Neuronal stem cell (in vitro differentiated cells): ENCODE measurements at regions not wholly inside any gene's neighbourhood (a gene's known extent, or its start where the extent isn't known, plus 50 kb on each side); places are given as distances from the start of the nearest gene placed in this dataset.
A peak's percentile ranks its signal among the peaks of the same experiment; 100 is the strongest.

Source experiments
- DNase-seq: peaks from one replicate; pipeline ENCODE4 v3.0.0-alpha.2; 2013; ENCODE audit warnings: low spot score
- H2AFZ ChIP-seq: one replicate; pipeline ENCODE4 v1.6.1; 2013; ENCODE audit warnings: mild to moderate bottlenecking, low read length, inconsistent platforms
- H2AK5ac ChIP-seq: 2 replicates; pipeline ENCODE4 v1.6.1; 2013; ENCODE audit warnings: low read depth, mild to moderate bottlenecking, inconsistent platforms, low read length, moderate library complexity, mixed read lengths
- H2BK120ac ChIP-seq: 2 replicates; pipeline ENCODE4 v1.6.1; 2013; ENCODE audit warnings: low read depth, mild to moderate bottlenecking, inconsistent platforms, low read length, moderate library complexity, mixed read lengths
- H2BK12ac ChIP-seq: one replicate; pipeline ENCODE4 v1.6.1; 2013; ENCODE audit warnings: low read length, inconsistent platforms
- H2BK15ac ChIP-seq: 2 replicates; pipeline ENCODE4 v1.6.1; 2013; ENCODE audit warnings: mild to moderate bottlenecking, low read length, inconsistent platforms, mixed read lengths
- H2BK5ac ChIP-seq: one replicate; pipeline ENCODE4 v1.6.1; 2013; ENCODE audit warnings: inconsistent platforms, mild to moderate bottlenecking, low read length, moderate library complexity
- H3K14ac ChIP-seq: one replicate; pipeline ENCODE4 v1.6.1; 2013; ENCODE audit warnings: low read length, inconsistent platforms
- H3K18ac ChIP-seq: 2 replicates; pipeline ENCODE4 v1.6.1; 2013; ENCODE audit warnings: low read length, inconsistent platforms
- H3K23ac ChIP-seq: 2 replicates; pipeline ENCODE4 v1.6.1; 2013; ENCODE audit warnings: low read depth, mild to moderate bottlenecking, mixed read lengths, low read length, inconsistent platforms; ENCODE audit not compliant: poor library complexity
- H3K27ac ChIP-seq: replicated peaks from 3 replicates; pipeline ENCODE4 v1.5.1; 2013; ENCODE audit warnings: low read length, inconsistent platforms
- H3K27me3 ChIP-seq, 3 experiments: 2 replicates each; pipeline ENCODE4 v1.6.1; 2013; ENCODE audit warnings: low read length in 3 of 3, mild to moderate bottlenecking in 2 of 3, inconsistent platforms in 1 of 3, low read depth in 1 of 3, mixed read lengths in 1 of 3, moderate library complexity in 1 of 3; ENCODE audit not compliant: control insufficient read depth in 3 of 3, insufficient read depth in 3 of 3
- H3K36me3 ChIP-seq, 2 donors: replicated peaks in 1 of 2; 2 replicates each; pipeline ENCODE4 v1.6.1; 2013; ENCODE audit warnings: low read length in 2 of 2; ENCODE audit not compliant: control insufficient read depth in 2 of 2, insufficient read depth in 2 of 2
- H3K4ac ChIP-seq: 2 replicates; pipeline ENCODE4 v1.6.1; 2013; ENCODE audit warnings: inconsistent platforms, mild to moderate bottlenecking, low read length, moderate library complexity
- H3K4me1 ChIP-seq, 2 donors: 1 replicate in 1 of 2; 2 replicates in 1 of 2; pipeline ENCODE4 v1.6.1; 2013; ENCODE audit warnings: low read length in 2 of 2, low read depth in 1 of 2; ENCODE audit not compliant: control insufficient read depth in 2 of 2, insufficient read depth in 1 of 2
- H3K4me2 ChIP-seq: one replicate; pipeline ENCODE4 v1.6.1; 2013; ENCODE audit warnings: mild to moderate bottlenecking, low read length, inconsistent platforms; ENCODE audit not compliant: insufficient read depth, poor library complexity, severe bottlenecking
- H3K4me3 ChIP-seq, 2 donors: 2 replicates each; pipeline ENCODE4 v1.5.1; 2013; ENCODE audit warnings: low read length in 2 of 2, mild to moderate bottlenecking in 2 of 2, inconsistent platforms in 1 of 2, moderate library complexity in 1 of 2
- H3K79me1 ChIP-seq: one replicate; pipeline ENCODE4 v1.6.1; 2013; ENCODE audit warnings: low read depth, mild to moderate bottlenecking, inconsistent platforms, low read length, moderate library complexity
- H3K9ac ChIP-seq: one replicate; pipeline ENCODE4 v1.6.1; 2013; ENCODE audit warnings: mild to moderate bottlenecking, low read depth, low read length, inconsistent platforms; ENCODE audit not compliant: poor library complexity
- H3K9me3 ChIP-seq, 2 donors: replicated peaks in 1 of 2; 2 replicates each; pipeline versions ENCODE3 to v1.6.1; 2013; ENCODE audit warnings: low read length in 2 of 2, mild to moderate bottlenecking in 2 of 2, inconsistent platforms in 1 of 2, low read depth in 1 of 2, mixed read lengths in 1 of 2, moderate library complexity in 1 of 2; ENCODE audit not compliant: control insufficient read depth in 2 of 2, insufficient read depth in 1 of 2
- H4K8ac ChIP-seq: one replicate; pipeline ENCODE4 v1.6.1; 2013; ENCODE audit warnings: low read depth, mild to moderate bottlenecking, inconsistent platforms, low read length, moderate library complexity
- H4K91ac ChIP-seq: one replicate; pipeline ENCODE4 v1.6.1; 2013; ENCODE audit warnings: low read length, low read depth, mild to moderate bottlenecking, inconsistent platforms; ENCODE audit not compliant: poor library complexity
- WGBS, 2 donors: extraction: QIAGEN DNeasy Blood & Tissue Kit; methylation state at CpG; one replicate each; pipeline ENCODE4 v1.1.7; 2013; ENCODE audit warnings: missing lambda C conversion rate in 2 of 2, mixed read lengths in 1 of 2; ENCODE audit not compliant: insufficient read length in 2 of 2, insufficient replicate concordance in 1 of 2; ENCODE audit errors: extremely low coverage in 2 of 2; 5-methylcytosine and 5-hydroxymethylcytosine counted together

DNA sequence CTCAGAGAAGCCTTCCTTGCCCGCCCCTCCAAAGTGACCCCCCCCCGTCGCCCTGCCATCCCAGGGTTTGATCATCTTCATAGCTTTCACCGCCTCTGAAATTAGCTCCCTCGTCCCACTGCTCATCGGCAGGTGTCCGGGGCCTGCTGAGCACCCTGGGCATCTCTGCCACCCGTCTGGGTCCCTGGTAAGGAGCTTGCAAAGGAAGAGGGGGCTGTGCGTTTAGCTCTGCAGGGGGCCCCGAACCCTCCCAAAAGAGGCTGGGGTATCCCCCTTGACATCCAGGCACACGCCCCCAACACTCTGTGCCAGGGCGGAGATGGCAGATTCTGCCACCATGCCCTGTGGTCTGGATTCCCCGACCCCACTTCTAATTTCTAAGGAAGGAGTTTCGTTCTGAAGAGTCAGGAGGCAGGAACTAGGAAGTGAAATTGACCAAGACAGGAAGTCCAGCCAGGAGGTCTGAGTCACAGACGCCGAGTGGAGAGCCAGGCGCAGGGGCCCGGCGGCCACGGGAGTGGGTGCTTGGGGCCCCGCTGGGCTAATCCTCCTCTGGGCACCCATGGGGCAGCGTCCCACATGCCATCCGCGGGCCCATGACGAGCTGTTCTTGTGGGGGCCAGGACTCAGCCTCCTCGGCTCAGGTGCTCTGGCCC is 95.7 kb downstream of the RFLNA start:
- Histone ChIP-seq H2BK5ac (peak overlapping the region; percentile 39), H3K79me1 (peaks cover 18% of the 10 kb centered on the region), H3K36me3 (peaks cover 7 to 23% of the 10 kb centered on the region in 2 donors), H3K18ac (no peak overlapping the region), H4K91ac (no peak overlapping the region), H3K27me3 (peaks cover 0 to 15% (median 0%) of the 10 kb centered on the region in 3 experiments), H3K27ac (no peak overlapping the region), H3K23ac (no peak overlapping the region), H2BK12ac (no peak overlapping the region), H3K4ac (no peak overlapping the region), H3K9ac (no peak overlapping the region), H4K8ac (no peak overlapping the region), H3K4me1 (peaks cover 26 to 30% of the 10 kb centered on the region in 2 donors), H3K4me3 (no peak overlapping the region), H3K9me3 (no peaks in the 10 kb centered on the region), H2AK5ac (peak overlapping the region; percentile 52), H3K4me2 (no peak overlapping the region), H3K14ac (no peak overlapping the region), H2BK15ac (no peak overlapping the region), H2AFZ (no peak overlapping the region), H2BK120ac (no peak overlapping the region)
- no CpG with 5 or more reads among the region's 26 CpGs for WGBS, 2 donors
- no peak for DNase-seq

DNA sequence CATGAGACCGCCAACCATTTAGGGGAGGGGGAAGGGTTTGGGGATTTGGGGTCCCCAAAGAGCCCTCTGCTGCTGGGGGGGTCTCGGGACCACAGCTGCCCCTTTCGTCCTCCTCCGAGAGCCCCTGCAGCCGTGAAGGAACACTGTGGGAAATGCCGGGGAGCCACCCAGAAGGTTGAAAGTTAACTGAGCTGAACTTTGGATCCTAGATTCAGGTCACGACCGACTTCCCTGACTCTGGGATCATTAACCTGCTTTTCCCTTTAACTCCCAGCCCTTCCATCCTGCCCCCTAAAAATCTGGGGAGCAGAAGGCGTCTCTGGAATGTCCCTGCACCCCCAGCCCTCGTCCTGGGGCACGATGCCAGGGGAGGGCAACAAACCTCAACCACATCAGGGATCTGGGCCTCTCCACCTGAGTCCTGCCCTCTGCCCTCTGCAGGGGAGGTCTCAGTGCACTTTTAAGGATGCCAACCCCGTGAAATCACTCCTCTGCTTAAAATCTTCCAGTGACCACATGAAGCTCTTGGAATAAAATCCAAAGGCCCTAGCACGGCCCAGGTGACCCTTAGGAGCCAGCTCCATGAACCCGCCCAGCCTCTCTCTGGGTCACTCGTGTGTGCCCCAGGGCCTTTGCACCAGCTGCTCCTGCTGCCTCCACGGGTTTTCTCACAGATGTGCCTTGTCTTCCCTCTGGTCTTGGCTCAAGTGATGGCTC is 95.0 kb downstream of the RFLNA start:
- Histone ChIP-seq H2BK15ac (no peak overlapping the region), H3K79me1 (peaks cover 23% of the 10 kb centered on the region), H2AK5ac (peak overlapping the region; percentile 49), H3K9me3 (no peaks in the 10 kb centered on the region), H4K8ac (no peak overlapping the region), H3K4me3 (no peak overlapping the region), H2AFZ (no peak overlapping the region), H4K91ac (no peak overlapping the region), H3K27ac (no peak overlapping the region), H3K36me3 (peaks cover 9 to 21% of the 10 kb centered on the region in 2 donors), H3K4ac (no peak overlapping the region), H2BK5ac (peak overlapping the region; percentile 39), H3K27me3 (peaks cover 0 to 15% (median 0%) of the 10 kb centered on the region in 3 experiments), H3K23ac (no peak overlapping the region), H3K14ac (no peak overlapping the region), H2BK12ac (no peak overlapping the region), H3K4me1 (peaks cover 26 to 31% of the 10 kb centered on the region in 2 donors), H3K9ac (no peak overlapping the region), H3K4me2 (peak overlapping the region; percentile 96), H3K18ac (peak overlapping the region; percentile 41), H2BK120ac (no peak overlapping the region)
- DNase-seq, result no peak
- no CpG with 5 or more reads among the region's 16 CpGs for WGBS, 2 donors

DNA sequence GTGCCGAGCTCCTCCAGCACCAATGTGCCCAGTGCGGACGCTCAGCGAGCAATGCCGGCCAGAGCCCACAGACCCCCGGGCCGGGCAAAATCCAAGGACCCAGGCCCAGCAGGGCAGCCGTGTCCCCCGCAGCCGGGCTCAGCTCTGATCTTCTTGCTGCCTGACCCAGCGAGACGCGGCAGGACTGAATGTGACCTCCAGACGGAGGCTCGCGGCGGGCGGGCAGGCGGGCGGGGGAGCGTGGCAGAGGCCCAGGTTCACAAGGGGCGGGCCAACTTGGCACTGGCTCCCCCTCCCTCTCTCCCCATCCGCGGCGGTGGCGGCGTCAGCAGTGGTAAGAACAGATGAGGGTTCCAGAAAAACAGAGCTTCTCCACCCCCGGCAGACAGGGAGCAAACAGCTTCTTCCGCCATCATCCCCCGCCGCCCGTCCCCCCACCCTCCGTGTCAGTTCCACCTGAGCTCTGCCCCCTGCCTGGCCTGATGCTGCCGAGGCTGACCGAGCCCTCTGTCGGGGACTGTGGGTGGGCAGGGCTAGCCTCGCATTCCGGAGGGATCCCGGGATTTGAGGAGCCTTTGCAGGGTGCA is 94.3 kb downstream of the RFLNA start:
- DNase-seq, result peak; percentile 40
- no peak overlapping the region for H3K27ac ChIP-seq
- peaks cover 26 to 31% of the 10 kb centered on the region in 2 donors for H3K4me1 ChIP-seq

More for the DNA sequence above, 94.3 kb downstream of the RFLNA start:
- peak overlapping the region; percentile 96 for H3K4me2 ChIP-seq
- peak overlapping the region; percentile 3 to 76 for H3K4me3 ChIP-seq
- peak overlapping the region; percentile 97 for H3K18ac ChIP-seq
- H2BK15ac ChIP-seq, result peak overlapping the region; percentile 49
- H2BK120ac ChIP-seq, result no peak overlapping the region
- H2AK5ac ChIP-seq, result peak overlapping the region; percentile 88
- no peak overlapping the region for H3K4ac ChIP-seq
- peaks cover 6 to 20% of the 10 kb centered on the region in 2 donors for H3K36me3 ChIP-seq
- peak overlapping the region; percentile 57 for H2AFZ ChIP-seq
- H2BK12ac ChIP-seq, result peak overlapping the region; percentile 22
- H4K91ac ChIP-seq, result no peak overlapping the region
- peak overlapping the region; percentile 21 for H3K14ac ChIP-seq
- no peak overlapping the region for H3K23ac ChIP-seq
- peaks cover 23% of the 10 kb centered on the region for H3K79me1 ChIP-seq
- no peaks in the 10 kb centered on the region for H3K9me3 ChIP-seq
- peaks cover 0 to 15% (median 0%) of the 10 kb centered on the region in 3 experiments for H3K27me3 ChIP-seq
- H4K8ac ChIP-seq, result no peak overlapping the region
- H2BK5ac ChIP-seq, result peak overlapping the region; percentile 13
- H3K9ac ChIP-seq, result peak overlapping the region; percentile 60
- WGBS, 2 donors, result no CpG with 5 or more reads among the region's 39 CpGs
